ENCODE measurements at regions not wholly inside any gene's neighbourhood (a gene's known extent, or its start where the extent isn't known, plus 50 kb on each side); places are given as distances from the start of the nearest gene placed in this dataset.

DNA sequence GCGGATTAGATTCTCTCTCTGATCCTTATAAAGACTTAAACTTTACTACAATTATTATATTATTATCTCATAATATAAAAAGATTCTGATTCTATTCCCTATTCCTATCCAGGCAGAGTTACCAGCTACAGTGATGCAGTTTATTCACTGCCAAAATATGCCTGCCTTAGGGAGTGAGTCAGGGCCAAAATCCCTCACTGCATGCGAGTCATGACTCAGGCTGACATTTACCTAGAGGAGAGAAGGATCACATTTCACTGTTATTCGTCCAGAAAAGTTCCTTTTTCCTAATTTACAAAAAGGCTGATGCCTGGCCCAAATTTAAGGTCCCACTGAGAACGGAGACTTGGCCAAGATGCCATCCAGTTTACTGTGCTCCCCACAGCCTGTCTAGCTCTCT is 168.5 kb upstream of the LDB2 start:
- Histone ChIP-seq H3K79me2 (ENCODE audit: low read length) (no peaks in the 10 kb centered on the region), H3K27me3 (ENCODE audit: low read length) (no peaks in the 10 kb centered on the region), H3K4me3 (ENCODE audit: low read length) (no peak overlapping the region), H2AFZ (ENCODE audit: low read length) (no peak overlapping the region), H3K9me3 (ENCODE audit: low read length) (no peaks in the 10 kb centered on the region), H3K9me2 (replicated peaks; ENCODE audit: low read length) (no peaks in the 10 kb centered on the region), H3K4me1 (ENCODE audit: insufficient read depth, low read length) (peaks cover 4% of the 10 kb centered on the region), H3K36me3 (ENCODE audit: low read depth, low read length) (no peaks in the 10 kb centered on the region), H4K20me1 (ENCODE audit: low read length) (no peaks in the 10 kb centered on the region), H3K9ac (ENCODE audit: low read length) (no peak overlapping the region), H3K4me2 (ENCODE audit: low read length) (peak overlapping the region; percentile 60), H3F3A (ENCODE audit: low read length, unreplicated experiment) (no peaks in the 10 kb centered on the region), H3K27ac (ENCODE audit: low read length) (no peak overlapping the region)
- BruUV-seq (replicated peaks) = no TSS peak
- ChIA-PET POLR2A (ENCODE audit: unreplicated experiment) (no interaction called here), CTCF (no interaction called here)
- peak; percentile 87 for ATAC-seq
- TF ChIP-seq EZH2 (IDR thresholded peaks at IDR 0.05; ENCODE audit: low read length, unreplicated experiment) = no peak
- TF ChIP-seq, protein P1, sequence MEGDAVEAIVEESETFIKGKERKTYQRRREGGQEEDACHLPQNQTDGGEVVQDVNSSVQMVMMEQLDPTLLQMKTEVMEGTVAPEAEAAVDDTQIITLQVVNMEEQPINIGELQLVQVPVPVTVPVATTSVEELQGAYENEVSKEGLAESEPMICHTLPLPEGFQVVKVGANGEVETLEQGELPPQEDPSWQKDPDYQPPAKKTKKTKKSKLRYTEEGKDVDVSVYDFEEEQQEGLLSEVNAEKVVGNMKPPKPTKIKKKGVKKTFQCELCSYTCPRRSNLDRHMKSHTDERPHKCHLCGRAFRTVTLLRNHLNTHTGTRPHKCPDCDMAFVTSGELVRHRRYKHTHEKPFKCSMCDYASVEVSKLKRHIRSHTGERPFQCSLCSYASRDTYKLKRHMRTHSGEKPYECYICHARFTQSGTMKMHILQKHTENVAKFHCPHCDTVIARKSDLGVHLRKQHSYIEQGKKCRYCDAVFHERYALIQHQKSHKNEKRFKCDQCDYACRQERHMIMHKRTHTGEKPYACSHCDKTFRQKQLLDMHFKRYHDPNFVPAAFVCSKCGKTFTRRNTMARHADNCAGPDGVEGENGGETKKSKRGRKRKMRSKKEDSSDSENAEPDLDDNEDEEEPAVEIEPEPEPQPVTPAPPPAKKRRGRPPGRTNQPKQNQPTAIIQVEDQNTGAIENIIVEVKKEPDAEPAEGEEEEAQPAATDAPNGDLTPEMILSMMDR (conservative IDR thresholded peaks at IDR 0.05; ENCODE audit: low read depth, low read length) = no peak
- peak; percentile 70 for DNase-seq
- intact Hi-C loops (cut with micrococcal nuclease) = no loop called here

DNA sequence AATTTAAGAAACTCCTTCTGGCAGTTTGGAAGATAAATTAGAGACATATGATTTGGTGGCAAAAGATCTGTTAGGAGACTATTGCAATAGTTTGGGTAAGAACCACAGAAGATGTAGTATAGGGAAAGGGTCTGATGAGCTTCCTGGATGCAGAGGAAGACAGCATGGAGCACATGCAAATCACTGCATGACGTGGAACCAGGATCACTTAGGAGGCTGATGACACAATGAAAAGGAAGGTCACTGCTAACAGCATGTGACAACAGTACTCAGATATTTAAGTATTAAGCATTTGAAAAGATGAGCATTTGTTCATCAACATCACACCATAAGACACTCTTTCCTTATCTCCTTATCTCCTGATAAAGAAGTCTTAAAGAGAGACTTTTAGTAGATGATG is 167.8 kb upstream of the LDB2 start:
- BruUV-seq (replicated peaks) = no TSS peak
- Histone ChIP-seq H2AFZ (ENCODE audit: low read length) (no peak overlapping the region), H3K9ac (ENCODE audit: low read length) (no peak overlapping the region), H3K27ac (ENCODE audit: low read length) (no peak overlapping the region), H3K27me3 (ENCODE audit: low read length) (no peaks in the 10 kb centered on the region), H3K9me2 (replicated peaks; ENCODE audit: low read length) (no peaks in the 10 kb centered on the region), H3F3A (ENCODE audit: low read length, unreplicated experiment) (no peaks in the 10 kb centered on the region), H3K79me2 (ENCODE audit: low read length) (no peaks in the 10 kb centered on the region), H3K4me1 (ENCODE audit: insufficient read depth, low read length) (peaks cover 4% of the 10 kb centered on the region), H3K4me2 (ENCODE audit: low read length) (no peak overlapping the region), H3K9me3 (ENCODE audit: low read length) (no peaks in the 10 kb centered on the region), H3K36me3 (ENCODE audit: low read depth, low read length) (no peaks in the 10 kb centered on the region), H3K4me3 (ENCODE audit: low read length) (no peak overlapping the region), H4K20me1 (ENCODE audit: low read length) (no peaks in the 10 kb centered on the region)
- intact Hi-C loops (cut with micrococcal nuclease) = no loop called here
- CTCF ChIA-PET = no interaction called here
- DNase-seq (no peak), ATAC-seq (no peak)
- TF ChIP-seq, protein P1 (conservative IDR thresholded peaks at IDR 0.05; ENCODE audit: low read depth, low read length) = no peak
- TF ChIP-seq EZH2 (IDR thresholded peaks at IDR 0.05; ENCODE audit: low read length, unreplicated experiment) = no peak
- no peak for TF ChIP-seq EZH2phosphoT487 (IDR thresholded peaks at IDR 0.05; ENCODE audit: borderline replicate concordance, low read length)
- POLR2A ChIA-PET (ENCODE audit: unreplicated experiment) = no interaction called here

DNA sequence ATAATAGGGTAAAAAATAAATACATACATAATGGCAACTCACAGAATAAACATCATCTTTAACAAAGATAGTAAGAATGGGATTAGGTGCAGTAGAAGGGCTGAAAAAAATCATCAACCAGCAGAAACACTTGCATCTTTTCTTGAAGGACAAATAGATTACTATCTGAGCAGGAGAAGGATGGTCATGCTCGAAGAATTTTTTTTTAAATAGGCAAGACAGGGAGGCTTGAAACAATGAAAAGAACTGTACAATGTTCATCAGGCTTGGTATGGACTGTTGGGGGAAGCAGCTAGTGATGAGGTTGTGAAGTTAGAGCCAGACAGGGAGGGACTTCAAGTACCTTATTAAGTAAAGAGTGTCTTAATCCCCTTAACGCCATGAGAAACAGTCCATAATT is 167.4 kb upstream of the LDB2 start:
- no peak overlapping the region for H3K9ac ChIP-seq (ENCODE audit: low read length)
- H3K4me1 ChIP-seq (ENCODE audit: insufficient read depth, low read length) = peaks cover 4% of the 10 kb centered on the region
- H3K36me3 ChIP-seq (ENCODE audit: low read depth, low read length) = no peaks in the 10 kb centered on the region
- intact Hi-C loops (cut with micrococcal nuclease) = no loop called here
- no peaks in the 10 kb centered on the region for H3K79me2 ChIP-seq (ENCODE audit: low read length)
- DNase-seq (no peak), ATAC-seq (no peak)
- H3K9me3 ChIP-seq (ENCODE audit: low read length) = no peaks in the 10 kb centered on the region
- ChIA-PET CTCF (no interaction called here), POLR2A (ENCODE audit: unreplicated experiment) (no interaction called here)
- H3K4me2 ChIP-seq (ENCODE audit: low read length) = no peak overlapping the region
- no peak for TF ChIP-seq EZH2 (IDR thresholded peaks at IDR 0.05; ENCODE audit: low read length, unreplicated experiment)
- TF ChIP-seq, protein P1 (conservative IDR thresholded peaks at IDR 0.05; ENCODE audit: low read depth, low read length) = no peak
- no peak for TF ChIP-seq EZH2phosphoT487 (IDR thresholded peaks at IDR 0.05; ENCODE audit: borderline replicate concordance, low read length)
- no peak overlapping the region for H3K4me3 ChIP-seq (ENCODE audit: low read length)
- H2AFZ ChIP-seq (ENCODE audit: low read length) = no peak overlapping the region
- H4K20me1 ChIP-seq (ENCODE audit: low read length) = no peaks in the 10 kb centered on the region
- no TSS peak for BruUV-seq (replicated peaks)
- no peaks in the 10 kb centered on the region for H3K9me2 ChIP-seq (replicated peaks; ENCODE audit: low read length)
- H3K27me3 ChIP-seq (ENCODE audit: low read length) = no peaks in the 10 kb centered on the region
- no peaks in the 10 kb centered on the region for H3F3A ChIP-seq (ENCODE audit: low read length, unreplicated experiment)
- H3K27ac ChIP-seq (ENCODE audit: low read length) = no peak overlapping the region
